GM18909 (cell line): ENCODE measurements at regions not wholly inside any gene's neighbourhood (a gene's known extent, or its start where the extent isn't known, plus 50 kb on each side); places are given as distances from the start of the nearest gene placed in this dataset.

Source experiments
- ATAC-seq: cut with Tn5 transposase; IDR thresholded peaks from one replicate; pipeline ENCODE4 v1.9.1; 2021; ENCODE audit warnings: mild to moderate bottlenecking; ENCODE audit not compliant: unreplicated experiment, poor library complexity

DNA sequence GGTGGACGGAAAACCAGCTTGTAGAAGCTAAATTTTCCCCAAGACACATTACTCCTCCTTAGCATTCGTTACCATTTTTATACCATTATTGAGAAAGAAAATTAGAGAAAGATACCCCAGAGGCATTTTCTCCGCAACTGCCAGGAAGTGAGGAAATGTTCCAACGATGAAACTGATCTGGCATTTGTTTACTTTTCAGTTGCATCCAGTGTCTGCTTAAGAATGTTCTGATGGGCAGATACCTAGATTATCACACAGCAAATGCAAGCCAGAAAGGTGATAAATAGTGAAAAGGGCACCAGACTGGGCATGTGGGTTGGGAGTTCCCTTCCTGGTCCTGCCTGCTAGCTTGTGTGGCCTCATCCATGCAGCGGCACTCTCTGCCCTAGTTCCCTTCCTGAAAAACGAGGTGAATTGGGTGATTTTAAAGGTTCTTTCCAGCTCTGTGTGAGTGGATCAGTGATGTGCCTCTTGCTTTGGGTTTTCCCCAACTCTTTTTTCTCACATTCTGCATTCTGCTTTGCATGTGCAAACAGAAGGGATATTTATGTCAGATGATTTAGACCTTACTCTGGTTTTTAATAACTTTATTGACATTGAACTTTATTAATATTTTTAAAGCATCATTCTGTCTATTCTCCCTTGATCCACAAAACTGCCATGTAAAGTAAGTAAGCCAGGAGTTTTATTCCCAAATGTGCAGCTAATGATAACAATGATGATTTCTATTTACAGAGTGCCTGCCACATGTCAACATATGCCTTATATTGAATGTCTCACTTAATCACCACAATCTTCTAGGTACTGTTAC lies 139.6 kb downstream of the INSIG2 start:
- ATAC-seq: no peak

DNA sequence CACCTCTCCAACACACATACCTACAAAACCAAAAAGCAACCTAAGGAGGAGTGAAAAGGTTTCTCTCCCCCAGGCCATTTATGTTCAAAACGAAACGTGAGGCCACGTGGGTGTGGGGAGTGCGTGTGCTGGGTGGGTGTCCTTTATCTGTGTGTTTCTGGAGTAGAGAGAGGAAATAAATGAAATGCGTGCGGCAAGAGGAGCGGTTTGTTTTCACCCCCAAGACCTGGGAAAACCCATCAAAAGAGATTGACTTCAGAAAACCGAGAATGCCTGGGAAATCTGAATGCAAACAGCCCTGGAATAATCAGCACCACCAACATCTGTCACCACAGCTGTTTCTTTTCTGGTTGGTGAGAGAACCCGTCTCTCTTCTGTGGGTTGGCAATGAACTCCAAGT lies 137.4 kb downstream of the INSIG2 start:
- no peak for ATAC-seq

DNA sequence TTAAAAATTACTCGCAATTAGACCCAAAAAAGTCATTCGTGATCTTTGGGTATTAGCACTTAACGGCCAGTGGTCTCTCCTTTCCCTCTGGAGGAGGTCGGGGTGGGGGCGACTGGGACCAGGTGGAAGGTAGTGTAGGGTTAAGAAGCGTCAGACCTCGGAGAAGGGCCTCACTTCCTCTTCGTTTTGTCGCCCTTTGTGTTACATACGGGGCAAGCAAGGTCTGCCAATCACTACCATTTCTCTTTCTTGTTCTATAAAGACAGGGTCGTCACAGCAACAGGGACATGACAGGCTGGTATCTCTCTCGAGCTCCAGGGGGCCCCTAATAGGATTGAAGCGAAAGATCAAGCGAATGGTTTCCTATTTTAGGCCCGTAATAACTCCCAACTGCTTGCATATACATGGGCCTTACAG lies 136.6 kb downstream of the INSIG2 start:
- no peak for ATAC-seq

DNA sequence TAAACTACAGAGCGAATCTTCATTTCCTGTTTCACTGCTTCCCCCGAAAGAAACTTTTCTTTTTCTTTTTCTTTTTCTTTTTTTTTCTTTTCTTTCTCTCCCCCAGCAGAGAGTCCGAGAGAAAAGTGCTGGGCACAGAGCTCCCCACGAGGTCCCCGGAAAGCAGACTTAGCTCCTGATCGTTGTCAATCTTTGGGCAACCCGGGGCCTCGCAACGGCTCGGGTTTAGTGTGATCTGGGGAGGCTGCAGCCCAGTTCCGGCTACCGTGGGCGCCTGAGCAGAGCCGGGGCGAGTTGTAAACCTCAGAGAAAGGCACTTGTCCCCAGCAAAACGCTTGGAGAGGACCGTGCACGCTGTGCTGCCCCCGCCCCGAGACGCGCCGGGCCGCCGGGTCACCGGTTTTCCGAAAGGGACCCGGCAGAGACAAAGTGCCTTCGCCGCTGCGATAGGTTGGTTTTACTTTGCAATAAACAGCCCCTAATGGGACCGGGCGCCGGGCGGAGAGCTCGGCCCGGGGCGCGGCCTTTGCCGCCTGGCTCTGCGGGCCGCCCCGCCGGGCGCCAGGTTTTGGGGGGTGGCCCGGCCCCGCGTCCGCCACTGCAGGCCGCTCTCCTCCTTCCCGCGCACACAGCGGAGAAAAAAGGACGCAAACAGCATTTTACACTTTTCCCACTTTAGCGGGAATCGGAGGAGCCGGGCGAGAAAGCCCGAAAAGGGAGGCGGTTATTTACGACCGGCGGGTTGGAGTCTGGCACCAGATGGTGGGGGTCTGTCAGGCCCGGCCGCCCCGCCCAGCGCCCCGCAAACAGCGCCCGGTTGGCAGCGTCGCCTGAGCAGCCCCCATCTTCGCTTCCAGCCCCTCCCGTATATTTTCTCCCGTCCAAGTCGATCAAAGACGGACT lies 136.0 kb downstream of the INSIG2 start:
- peak; percentile 65 for ATAC-seq

DNA sequence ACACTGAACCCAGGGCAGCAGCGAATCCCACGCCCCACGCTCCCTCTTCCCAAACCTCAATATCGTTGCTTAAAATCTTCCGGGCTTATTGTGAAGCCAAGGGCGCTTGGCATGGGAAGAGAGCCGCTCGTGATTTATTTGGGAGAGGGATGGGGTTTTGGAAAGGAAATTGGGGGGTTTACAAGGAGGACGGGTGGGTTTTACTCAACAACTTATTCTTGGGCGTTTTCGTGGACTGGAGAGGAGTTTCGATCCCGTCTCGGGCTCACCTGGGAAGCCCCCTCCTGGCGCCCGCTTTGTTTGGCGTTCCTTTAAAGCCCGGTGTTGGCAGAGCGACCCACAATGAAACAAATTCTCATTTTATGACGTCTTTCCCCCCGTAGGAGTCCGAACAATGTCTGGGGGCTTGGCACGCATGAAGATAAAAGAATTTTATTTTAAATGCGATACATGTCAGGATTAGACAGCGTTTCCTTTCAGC lies 135.3 kb downstream of the INSIG2 start:
- peak; percentile 2 for ATAC-seq

DNA sequence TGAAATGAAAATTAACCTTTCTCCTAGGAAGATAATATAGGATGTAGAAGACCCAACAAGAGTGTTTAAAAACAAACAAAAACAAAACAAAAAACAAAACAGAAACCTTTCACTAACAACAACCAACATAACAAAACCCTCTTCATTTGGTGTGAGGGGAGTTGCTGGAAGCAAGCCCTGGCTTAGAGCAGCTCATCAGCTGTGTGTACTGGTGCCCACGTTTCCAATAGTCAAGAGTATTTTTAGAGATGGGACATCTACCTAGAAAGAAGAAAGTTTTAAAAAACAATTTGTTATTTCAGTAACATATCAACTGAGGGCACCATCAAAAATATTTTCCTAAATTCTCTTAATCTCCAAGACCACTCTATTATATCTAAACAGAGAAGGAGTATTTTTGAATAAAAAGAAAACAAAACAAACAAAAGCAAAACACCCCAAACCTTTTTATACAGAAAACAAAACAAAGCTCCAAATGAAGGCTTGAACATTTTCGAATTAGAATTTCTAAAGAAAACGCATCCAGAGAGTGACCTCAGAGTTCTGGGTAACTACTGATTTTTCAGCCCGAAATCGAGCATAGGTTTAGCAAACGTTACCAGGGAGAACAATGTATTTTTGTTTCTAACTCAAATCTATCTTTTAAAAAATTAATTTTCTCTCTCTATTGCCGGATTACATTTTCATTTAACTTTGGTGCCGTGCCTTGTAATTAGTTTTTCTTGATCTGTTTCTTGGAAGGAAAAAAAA lies 134.6 kb downstream of the INSIG2 start:
- ATAC-seq: no peak

DNA sequence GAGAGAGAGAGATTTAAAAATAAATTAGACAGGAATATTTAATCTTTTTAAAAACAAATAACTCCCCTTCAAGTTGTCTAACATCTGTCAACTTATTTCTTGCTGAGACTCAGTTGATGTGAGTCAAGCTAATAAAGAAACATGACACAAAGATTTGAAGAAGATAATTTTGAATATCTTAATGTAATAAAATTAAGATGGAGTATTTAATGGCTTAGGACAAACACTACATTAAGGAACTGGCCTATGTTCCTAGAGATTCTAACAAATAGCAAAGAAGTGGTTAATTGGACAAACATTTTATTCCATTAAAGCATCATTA lies 134.0 kb downstream of the INSIG2 start:
- ATAC-seq: no peak

DNA sequence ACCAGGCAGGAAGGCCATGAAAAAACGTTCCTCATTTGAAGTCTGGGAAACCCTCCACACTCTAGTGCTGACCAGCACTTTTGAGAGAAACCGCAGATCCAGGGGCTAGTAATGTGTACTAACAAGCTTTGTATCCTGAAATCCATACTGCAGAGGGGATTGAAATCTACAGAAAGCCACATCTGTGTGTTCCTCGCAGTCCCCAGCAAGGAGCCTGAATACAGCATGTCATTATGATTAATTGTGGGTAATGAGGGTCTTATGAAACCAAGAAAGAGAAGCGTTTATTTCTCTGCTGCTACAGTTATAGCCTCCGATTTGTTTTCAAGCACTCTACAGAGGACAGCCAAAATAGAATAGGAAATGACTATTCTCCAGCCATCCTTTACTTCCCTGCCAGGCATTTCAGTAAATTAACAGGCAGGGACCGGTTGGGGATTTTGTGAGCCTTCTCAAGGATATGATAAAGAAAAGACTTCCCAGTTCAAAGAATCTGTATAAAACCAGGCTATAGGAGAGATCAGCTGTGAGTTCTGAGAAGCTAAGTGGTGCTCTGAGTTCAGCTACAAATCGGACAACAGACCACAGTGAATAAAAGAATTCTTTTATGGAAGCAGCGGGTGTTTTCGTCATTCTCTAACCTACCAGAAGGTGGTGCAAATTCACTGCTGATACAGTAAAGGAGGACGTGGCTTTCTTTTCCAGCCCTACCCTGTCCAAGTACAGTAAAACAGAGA lies 133.4 kb downstream of the INSIG2 start:
- peak; percentile 60 for ATAC-seq

DNA sequence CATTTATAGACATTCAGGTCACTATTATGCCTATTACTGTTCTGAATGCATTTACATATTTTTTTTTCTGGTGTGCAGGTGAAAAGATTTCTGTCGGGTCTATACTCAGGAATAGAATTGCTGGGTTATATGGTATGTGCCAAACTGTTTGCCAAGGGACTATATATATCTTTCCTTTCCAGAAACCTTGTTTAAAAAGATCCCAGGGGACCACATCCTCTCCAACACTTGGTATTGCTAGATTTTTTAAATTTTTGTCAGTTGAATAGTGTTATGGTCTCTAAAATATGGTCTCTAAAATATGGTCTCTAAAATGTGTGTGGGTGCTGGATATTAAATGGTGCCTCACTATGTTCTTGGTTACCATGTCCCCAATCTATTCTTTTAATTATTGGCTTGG lies 131.3 kb downstream of the INSIG2 start:
- no peak for ATAC-seq

DNA sequence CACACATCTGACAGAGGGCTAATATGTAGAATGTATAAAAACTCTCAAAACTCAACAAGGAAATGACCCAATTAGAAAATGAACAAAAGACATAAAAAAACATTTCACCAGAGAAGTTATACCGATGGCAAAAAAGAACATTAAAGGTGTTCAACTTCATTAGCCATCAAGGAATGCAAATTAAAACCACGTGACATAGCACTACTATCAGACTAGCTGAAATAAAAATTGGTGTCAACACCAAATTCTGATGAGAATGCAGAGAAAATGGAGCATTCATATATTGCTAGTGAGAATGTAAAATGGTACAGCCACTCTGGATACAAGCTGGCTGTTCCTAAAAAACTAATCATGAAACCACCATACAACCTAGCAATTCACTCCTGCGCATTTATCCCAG lies 128.0 kb downstream of the INSIG2 start:
- no peak for ATAC-seq

DNA sequence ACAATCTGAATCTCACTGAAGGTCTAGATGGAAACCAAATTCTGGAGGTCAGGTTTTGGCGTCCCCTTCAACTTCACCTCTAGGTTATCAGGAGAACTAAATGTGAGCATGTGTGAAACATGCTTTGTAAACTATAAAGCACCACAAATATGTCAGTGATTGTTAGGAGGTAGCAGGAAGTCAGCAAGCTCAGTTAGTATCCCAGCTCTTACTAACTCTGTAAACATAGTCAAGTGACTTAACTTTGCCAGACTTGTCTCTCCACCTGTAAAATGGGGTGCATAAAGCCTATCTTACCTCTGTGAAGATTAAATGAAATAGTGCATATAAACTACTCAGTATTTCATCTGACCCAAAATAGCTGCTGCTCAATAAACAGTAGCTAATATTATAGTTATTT lies 121.5 kb downstream of the INSIG2 start:
- ATAC-seq: no peak

DNA sequence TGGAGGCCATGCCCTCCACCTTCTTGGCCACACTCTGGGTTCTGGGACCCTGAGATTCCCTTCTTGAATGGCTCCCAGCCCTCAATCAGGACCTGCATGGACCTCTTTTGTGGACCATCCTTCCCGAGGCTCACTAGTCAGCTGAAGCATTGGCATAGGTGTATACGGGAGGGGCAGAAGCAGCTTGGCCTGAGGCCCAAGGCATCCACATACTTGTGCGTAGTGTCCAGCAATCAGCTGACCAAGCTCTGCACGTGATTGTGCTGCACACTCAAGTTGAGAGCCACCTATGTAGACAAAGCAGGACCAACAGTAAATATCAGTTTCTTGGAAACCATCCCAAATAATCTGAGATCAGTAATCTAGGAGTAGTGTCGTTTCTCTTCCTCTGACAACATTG lies 119.6 kb downstream of the INSIG2 start:
- ATAC-seq: no peak

DNA sequence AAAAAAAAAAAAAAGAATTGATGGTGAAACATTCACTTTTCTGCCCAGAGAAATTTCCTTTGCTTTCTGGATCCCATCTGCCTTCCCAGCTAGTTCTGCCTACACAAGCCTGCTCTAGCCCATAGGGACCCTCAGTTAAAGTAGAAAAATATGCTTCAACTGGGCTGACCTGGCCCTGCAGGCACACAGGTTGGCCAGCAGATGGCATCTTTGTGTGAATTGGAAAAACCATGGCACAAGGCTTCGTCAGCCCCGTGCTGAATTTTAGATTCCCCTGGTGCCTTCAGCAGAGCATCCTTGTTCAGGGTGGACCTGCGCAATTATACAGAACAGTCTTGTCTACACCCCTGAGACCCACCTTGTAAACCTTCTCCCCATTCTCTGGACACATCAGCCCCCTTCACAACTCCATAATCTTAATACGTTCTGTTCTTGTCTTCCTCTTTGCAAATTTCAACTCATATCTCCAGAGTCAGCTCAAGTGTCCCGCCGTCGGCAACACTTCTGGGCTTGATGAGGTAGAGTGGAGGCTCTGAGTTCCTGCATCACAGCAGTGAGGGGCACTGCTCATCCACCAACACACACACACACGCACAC lies 114.5 kb downstream of the INSIG2 start:
- ATAC-seq: peak; percentile 93

DNA sequence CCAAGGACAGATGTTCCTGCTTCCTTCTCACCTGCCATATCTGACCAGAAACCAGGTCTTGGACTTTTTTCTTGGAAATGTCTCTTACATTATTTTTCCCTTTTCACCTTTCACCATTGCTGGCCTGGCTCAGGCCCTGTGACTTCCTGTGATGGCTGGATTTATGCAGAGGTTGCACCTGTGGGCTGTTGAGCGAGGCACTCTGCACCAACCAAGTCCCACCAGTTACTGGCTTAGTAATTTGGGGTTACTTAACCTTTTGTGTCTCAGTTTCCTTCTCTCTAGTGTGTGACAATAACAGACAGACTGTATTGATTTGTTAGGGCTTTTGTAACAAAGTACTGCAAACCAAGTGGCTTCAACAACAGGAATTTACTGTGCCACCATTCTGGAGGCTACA lies 110.0 kb downstream of the INSIG2 start:
- no peak for ATAC-seq

DNA sequence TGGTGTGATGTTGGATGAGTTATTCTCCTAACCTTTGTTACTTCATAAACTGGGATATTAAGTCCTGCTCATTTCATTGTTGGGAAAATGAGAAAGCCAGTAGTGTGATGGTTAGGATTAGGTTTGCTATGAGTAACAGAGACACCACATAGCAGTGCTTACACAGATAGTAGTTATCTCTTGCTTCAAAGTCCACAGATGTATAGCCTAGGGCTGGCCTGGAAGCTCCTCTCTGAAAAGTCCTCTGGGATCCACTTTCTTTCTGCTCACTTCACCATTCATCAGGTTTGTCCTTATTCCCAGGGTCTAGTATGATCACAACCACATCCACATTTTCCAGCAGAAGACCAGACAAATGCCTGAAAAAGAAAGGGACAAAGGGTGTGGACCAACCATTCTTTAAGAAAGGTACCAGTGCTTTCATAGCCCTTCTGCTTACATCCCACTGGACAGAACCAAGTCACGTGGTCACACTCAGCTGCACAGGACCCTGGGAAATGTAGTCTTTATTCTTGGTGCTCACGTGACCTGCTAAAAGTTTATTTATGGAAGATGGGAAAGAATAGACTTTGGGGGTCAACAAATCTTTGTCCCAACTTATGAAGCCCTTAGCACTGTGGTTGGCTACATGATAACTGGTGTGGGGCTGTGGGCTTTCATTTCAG lies 108.9 kb downstream of the INSIG2 start:
- peak; percentile 79 for ATAC-seq

DNA sequence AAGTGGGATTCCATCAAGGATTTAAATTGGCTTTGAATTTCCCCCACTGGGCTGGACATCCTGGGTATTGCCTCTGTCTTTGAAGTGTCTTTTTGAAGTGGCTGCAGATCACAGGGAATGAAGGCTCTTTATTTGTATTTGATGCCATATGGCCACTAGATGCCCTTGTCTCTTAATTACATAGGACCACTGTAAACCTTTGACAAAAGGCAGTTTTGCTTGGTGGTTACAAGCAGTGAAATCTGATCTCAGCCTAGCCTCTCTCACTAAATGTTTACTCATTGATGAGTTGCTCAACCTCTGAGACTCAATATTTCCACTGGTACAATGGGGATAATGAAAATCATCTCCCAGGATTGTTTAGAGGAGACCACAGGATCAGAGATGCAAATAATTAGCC lies 102.2 kb downstream of the INSIG2 start:
- ATAC-seq: no peak

DNA sequence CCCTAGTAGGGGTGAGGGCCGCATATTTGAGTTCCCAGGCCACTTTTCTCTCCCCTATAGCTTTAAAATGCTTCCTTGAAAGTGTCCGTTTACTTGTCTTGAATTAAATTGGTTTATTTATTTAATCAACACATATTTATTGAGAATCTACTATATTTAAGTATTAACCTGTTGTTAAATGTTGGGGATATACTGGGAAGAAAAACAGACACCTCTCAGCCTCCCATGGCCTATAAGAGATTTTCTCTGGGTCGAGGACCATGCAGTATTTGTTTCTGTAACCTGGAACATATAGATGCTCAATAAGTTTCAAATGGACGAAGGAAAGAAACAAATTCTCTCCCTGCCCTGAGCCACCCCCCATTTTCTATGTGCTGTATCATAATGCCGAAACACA lies 98.6 kb downstream of the INSIG2 start:
- no peak for ATAC-seq

DNA sequence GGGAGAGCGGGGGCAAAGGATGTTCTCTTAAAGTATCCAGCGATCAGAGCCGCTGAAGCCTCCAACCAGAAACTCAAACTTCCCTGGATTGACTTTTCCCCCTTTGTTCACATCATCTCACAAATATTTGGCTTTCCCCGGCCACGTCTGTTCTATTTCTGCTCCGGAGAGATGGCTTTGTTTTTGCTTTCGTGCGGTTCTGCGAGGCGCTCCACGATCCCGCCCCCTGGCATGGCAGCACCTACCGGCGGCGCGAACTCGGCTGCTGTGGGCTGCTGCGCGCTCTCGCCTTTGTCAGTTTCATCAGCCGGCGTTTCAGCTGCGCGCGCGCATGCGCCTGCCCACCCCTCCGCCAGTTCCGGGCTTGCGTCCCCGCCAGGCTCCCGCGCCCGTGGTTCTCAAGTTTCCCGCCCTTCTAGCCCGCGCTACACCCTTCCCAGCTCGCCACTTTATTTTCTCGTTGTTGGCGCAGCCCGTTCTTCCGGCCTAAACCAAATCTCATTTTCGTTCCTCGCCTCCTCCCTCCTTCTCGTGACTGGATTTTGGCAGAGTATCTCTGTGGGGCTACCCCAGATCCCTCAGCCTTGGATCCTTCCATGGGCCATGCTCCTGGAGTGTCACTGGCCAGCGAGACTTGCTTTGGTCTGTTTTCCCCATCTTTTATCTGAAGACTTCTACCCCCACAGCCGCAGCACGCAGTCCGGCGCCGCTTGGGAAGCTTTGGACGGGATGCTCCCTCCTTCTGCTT lies 98.0 kb downstream of the INSIG2 start:
- ATAC-seq: peak; percentile 96
